ENCODE measurements at regions not wholly inside any gene's neighbourhood (a gene's known extent, or its start where the extent isn't known, plus 50 kb on each side); places are given as distances from the start of the nearest gene placed in this dataset.

DNA sequence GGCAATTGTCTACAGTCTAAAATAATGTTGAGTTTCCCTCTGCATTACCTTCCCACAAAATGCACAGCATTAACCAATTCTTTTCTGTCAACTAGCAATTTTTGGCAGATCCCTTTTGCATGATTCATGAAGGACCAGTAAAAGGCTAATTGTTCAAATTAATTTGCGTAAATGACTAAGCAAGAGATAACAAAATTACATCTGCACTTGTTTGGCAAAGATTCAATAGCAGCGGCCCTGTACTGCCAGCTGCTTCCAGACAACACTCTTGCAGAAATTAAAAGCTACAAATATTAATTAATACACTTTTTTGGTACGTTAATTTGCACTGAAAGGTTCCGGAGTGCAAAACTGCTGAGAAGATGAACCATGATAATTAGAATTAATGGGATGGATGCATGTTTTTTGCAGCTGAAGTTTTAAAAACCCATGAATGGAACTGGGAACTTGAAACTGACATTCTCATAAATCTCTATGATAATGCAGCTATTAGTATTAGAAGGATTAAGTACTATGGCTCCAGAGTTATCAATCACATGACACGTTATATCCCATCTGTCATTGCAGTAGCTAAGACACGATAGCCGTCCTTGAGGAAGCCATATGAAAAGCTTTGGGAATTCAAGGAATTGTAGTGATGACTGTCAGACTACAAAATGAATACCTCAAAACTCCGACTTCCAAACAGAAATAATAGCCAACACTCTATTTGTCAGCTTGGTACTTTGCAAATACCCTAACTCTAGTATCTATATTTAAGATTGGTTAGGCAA, 1268.3 kb upstream of the ACVR2A start:
- TF ChIP-seq CTCF (conservative IDR thresholded peaks at IDR 0.05; ENCODE audit: low read depth in 2 of 2) = no peak
- no peak for TF ChIP-seq EZH2 (IDR thresholded peaks at IDR 0.05; ENCODE audit: low read depth, unreplicated experiment)
- no peak for TF ChIP-seq EZH2phosphoT487 (IDR thresholded peaks at IDR 0.05; ENCODE audit: unreplicated experiment)
- no peak for TF ChIP-seq ETS1 (IDR thresholded peaks at IDR 0.05)
- TF ChIP-seq POLR2AphosphoS5 (IDR thresholded peaks at IDR 0.05; ENCODE audit: low read depth) = no peak
- TF ChIP-seq JUNB (IDR thresholded peaks at IDR 0.05; ENCODE audit: unreplicated experiment) = no peak
- no peak for TF ChIP-seq REST (IDR thresholded peaks at IDR 0.05; ENCODE audit: unreplicated experiment)

Data from GM23338 (cell line).